ENCODE measurements at regions not wholly inside any gene's neighbourhood (a gene's known extent, or its start where the extent isn't known, plus 50 kb on each side); places are given as distances from the start of the nearest gene placed in this dataset.

GRCh38 chr4:58411904-58412303 lies 1301.7 kb upstream of the IGFBP7 start:
- TF ChIP-seq, protein P1, sequence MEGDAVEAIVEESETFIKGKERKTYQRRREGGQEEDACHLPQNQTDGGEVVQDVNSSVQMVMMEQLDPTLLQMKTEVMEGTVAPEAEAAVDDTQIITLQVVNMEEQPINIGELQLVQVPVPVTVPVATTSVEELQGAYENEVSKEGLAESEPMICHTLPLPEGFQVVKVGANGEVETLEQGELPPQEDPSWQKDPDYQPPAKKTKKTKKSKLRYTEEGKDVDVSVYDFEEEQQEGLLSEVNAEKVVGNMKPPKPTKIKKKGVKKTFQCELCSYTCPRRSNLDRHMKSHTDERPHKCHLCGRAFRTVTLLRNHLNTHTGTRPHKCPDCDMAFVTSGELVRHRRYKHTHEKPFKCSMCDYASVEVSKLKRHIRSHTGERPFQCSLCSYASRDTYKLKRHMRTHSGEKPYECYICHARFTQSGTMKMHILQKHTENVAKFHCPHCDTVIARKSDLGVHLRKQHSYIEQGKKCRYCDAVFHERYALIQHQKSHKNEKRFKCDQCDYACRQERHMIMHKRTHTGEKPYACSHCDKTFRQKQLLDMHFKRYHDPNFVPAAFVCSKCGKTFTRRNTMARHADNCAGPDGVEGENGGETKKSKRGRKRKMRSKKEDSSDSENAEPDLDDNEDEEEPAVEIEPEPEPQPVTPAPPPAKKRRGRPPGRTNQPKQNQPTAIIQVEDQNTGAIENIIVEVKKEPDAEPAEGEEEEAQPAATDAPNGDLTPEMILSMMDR (IDR thresholded peaks at IDR 0.05): no peak
- no peak for TF ChIP-seq EP300 (IDR thresholded peaks at IDR 0.05)
- no peak for TF ChIP-seq POLR2A (IDR thresholded peaks at IDR 0.05)
